ENCODE measurements at regions not wholly inside any gene's neighbourhood (a gene's known extent, or its start where the extent isn't known, plus 50 kb on each side); places are given as distances from the start of the nearest gene placed in this dataset.
"Not testable (repeated sequence)": the region's sequence is repeated elsewhere in the genome, so short reads cannot be mapped to it uniquely, and the experiment has no call there.

DNA sequence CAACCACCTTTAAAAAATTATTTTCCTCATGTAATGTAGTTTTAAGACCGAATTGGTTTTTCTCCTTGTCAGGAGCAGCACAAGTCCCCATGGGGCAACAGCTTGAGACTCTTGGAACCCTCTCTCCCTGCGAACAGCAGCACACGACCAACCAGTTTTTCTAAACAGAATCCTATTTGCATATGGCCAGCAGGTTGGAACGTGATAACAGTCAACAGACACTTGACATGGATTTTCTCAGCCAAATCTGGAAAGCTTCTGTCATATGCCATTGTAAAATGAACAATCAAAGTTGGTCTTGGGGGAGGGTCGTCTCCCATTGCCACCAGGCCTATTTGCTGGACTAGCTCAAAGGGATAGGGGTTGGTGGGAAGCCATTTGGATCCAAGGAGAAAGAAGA is 1915.0 kb upstream of the FLRT2 start:
- TF ChIP-seq, protein P1, sequence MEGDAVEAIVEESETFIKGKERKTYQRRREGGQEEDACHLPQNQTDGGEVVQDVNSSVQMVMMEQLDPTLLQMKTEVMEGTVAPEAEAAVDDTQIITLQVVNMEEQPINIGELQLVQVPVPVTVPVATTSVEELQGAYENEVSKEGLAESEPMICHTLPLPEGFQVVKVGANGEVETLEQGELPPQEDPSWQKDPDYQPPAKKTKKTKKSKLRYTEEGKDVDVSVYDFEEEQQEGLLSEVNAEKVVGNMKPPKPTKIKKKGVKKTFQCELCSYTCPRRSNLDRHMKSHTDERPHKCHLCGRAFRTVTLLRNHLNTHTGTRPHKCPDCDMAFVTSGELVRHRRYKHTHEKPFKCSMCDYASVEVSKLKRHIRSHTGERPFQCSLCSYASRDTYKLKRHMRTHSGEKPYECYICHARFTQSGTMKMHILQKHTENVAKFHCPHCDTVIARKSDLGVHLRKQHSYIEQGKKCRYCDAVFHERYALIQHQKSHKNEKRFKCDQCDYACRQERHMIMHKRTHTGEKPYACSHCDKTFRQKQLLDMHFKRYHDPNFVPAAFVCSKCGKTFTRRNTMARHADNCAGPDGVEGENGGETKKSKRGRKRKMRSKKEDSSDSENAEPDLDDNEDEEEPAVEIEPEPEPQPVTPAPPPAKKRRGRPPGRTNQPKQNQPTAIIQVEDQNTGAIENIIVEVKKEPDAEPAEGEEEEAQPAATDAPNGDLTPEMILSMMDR (IDR thresholded peaks at IDR 0.05; ENCODE audit: poor library complexity, severe bottlenecking): no peak
- no peak for ATAC-seq (ENCODE audit: low read depth)

DNA sequence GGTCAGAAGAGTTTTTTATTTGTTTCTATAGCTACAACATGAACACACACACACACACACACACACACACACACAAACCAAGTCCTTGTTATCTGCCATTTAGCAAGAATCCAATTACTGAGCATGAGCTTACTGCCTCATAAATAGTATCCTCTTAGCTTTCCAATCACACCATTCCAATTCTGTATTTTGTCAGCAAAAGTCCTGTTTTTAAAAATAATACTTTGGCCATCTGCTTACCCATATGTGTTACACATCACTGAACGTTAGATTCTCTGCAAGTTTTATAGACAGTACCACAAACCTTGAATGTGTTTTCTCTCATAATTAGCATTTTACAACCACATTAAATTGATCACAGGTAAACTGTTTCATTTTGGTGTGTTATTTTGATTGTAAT is 1905.4 kb upstream of the FLRT2 start:
- H3K4me3 ChIP-seq (ENCODE audit: severe bottlenecking): no peak overlapping the region
- no peak for DNase-seq (ENCODE audit: low spot score)
- H3K9me3 ChIP-seq (ENCODE audit: severe bottlenecking): no peaks in the 10 kb centered on the region
- ATAC-seq (ENCODE audit: low read depth): no peak
- H3K4me1 ChIP-seq (ENCODE audit: insufficient read depth, poor library complexity, severe bottlenecking): no peaks in the 10 kb centered on the region
- H3K36me3 ChIP-seq (ENCODE audit: low read depth): no peaks in the 10 kb centered on the region
- H3K27ac ChIP-seq (ENCODE audit: poor library complexity, severe bottlenecking): no peak overlapping the region
- H3K27me3 ChIP-seq (ENCODE audit: insufficient read depth, poor library complexity, severe bottlenecking): no peaks in the 10 kb centered on the region
- TF ChIP-seq, protein P1 (IDR thresholded peaks at IDR 0.05; ENCODE audit: poor library complexity, severe bottlenecking): no peak

More for the DNA sequence above, 1915.0 kb upstream of the FLRT2 start:
- H3K36me3 ChIP-seq (ENCODE audit: low read depth): no peaks in the 10 kb centered on the region
- H3K27me3 ChIP-seq (ENCODE audit: insufficient read depth, poor library complexity, severe bottlenecking): no peaks in the 10 kb centered on the region
- no peak overlapping the region for H3K4me3 ChIP-seq (ENCODE audit: severe bottlenecking)
- no peaks in the 10 kb centered on the region for H3K4me1 ChIP-seq (ENCODE audit: insufficient read depth, poor library complexity, severe bottlenecking)
- no peak overlapping the region for H3K27ac ChIP-seq (ENCODE audit: poor library complexity, severe bottlenecking)
- DNase-seq (ENCODE audit: low spot score): no peak
- no peaks in the 10 kb centered on the region for H3K9me3 ChIP-seq (ENCODE audit: severe bottlenecking)

DNA sequence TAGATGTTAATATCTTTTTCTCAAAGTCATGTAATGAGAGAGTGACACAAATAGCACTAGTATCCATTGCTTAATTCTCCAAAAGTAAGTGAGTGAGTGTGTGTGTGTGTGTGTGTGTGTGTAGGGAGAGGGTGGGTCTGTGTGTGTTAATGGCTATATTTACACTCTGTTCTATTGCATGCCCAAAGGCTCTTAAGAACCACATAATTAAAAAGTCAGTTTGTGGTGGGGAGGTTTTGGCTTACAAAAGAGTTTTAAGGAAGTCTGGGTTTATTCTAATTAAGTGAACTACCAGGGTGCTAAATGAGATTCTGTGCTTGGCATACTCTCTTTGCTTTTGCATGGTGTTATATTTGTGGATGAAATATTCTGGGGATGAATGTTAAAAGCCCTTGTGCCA is 1897.6 kb upstream of the FLRT2 start:
- Histone ChIP-seq H3K4me3 (ENCODE audit: severe bottlenecking) (no peak overlapping the region), H3K9me3 (ENCODE audit: severe bottlenecking) (peaks cover 2% of the 10 kb centered on the region), H3K27me3 (ENCODE audit: insufficient read depth, poor library complexity, severe bottlenecking) (no peaks in the 10 kb centered on the region), H3K27ac (ENCODE audit: poor library complexity, severe bottlenecking) (no peak overlapping the region), H3K4me1 (ENCODE audit: insufficient read depth, poor library complexity, severe bottlenecking) (no peaks in the 10 kb centered on the region), H3K36me3 (ENCODE audit: low read depth) (no peaks in the 10 kb centered on the region)
- DNase-seq (ENCODE audit: low spot score) (no peak), ATAC-seq (ENCODE audit: low read depth) (no peak)
- TF ChIP-seq, protein P1 (IDR thresholded peaks at IDR 0.05; ENCODE audit: poor library complexity, severe bottlenecking): no peak

DNA sequence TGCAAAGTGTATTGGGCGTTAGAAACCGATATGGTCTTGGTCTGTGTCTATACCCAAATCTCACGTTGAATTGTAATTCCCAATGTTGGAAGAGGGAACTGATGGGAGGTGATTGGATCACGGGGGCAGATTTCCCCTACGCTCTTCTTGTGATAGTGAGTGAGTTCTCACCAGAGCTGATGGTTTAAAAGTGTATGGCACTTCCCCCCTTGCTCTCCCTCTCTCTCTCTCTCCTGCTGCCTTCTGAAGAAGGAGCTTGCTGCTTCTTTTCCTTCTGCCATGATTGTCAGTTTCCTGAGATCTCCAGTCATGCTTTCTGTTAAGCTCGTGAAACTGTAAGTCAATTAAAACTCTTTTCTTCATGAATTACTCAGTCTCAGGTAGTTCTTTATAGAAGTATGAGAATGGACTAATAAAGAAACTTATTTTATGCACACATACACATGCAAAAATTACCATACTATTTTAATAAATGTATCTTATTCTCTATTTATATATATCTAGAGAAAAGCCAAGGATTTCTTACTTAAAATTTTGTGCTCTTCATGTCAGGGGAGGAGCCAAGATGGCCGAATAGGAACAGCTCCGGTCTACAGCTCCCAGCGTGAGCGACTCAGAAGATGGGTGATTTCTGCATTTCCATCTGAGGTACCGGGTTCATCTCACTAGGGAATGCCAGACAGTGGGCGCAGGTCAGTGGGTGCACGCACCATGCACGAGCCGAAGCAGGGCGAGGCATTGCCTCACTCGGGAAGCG is 1891.0 kb upstream of the FLRT2 start:
- no peaks in the 10 kb centered on the region for H3K9me3 ChIP-seq (ENCODE audit: severe bottlenecking)
- no peak for DNase-seq (ENCODE audit: low spot score)
- H3K4me3 ChIP-seq (ENCODE audit: severe bottlenecking): no peak overlapping the region
- H3K4me1 ChIP-seq (ENCODE audit: insufficient read depth, poor library complexity, severe bottlenecking): no peaks in the 10 kb centered on the region
- H3K27me3 ChIP-seq (ENCODE audit: insufficient read depth, poor library complexity, severe bottlenecking): peaks cover 4% of the 10 kb centered on the region
- H3K27ac ChIP-seq (ENCODE audit: poor library complexity, severe bottlenecking): no peak overlapping the region
- H3K36me3 ChIP-seq (ENCODE audit: low read depth): no peaks in the 10 kb centered on the region
- no peak for ATAC-seq (ENCODE audit: low read depth)
- TF ChIP-seq, protein P1 (IDR thresholded peaks at IDR 0.05; ENCODE audit: poor library complexity, severe bottlenecking): no peak

DNA sequence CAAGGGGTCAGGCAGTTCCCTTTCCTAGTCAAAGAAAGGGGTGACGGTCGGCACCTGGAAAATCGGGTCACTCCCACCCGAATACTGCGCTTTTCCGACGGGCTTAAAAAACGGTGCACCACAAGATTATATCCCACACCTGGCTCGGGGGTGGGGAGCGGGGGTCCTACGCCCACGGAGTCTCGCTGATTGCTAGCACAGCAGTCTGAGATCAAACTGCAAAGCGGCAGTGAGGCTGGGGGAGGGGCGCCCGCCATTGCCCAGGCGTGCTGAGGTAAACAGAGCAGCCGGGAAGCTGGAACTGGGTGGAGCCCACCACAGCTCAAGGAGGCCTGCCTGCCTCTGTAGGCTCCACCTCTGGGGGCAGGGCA is 1890.5 kb upstream of the FLRT2 start:
- not testable (repeated sequence) for H3K27me3 ChIP-seq (ENCODE audit: insufficient read depth, poor library complexity, severe bottlenecking); H3K4me1 ChIP-seq (ENCODE audit: insufficient read depth, poor library complexity, severe bottlenecking); ATAC-seq (ENCODE audit: low read depth); H3K27ac ChIP-seq (ENCODE audit: poor library complexity, severe bottlenecking); H3K4me3 ChIP-seq (ENCODE audit: severe bottlenecking); H3K9me3 ChIP-seq (ENCODE audit: severe bottlenecking); H3K36me3 ChIP-seq (ENCODE audit: low read depth); DNase-seq (ENCODE audit: low spot score)

All from RWPE2 (cell line).